ENCODE measurements at regions not wholly inside any gene's neighbourhood (a gene's known extent, or its start where the extent isn't known, plus 50 kb on each side); places are given as distances from the start of the nearest gene placed in this dataset.

DNA sequence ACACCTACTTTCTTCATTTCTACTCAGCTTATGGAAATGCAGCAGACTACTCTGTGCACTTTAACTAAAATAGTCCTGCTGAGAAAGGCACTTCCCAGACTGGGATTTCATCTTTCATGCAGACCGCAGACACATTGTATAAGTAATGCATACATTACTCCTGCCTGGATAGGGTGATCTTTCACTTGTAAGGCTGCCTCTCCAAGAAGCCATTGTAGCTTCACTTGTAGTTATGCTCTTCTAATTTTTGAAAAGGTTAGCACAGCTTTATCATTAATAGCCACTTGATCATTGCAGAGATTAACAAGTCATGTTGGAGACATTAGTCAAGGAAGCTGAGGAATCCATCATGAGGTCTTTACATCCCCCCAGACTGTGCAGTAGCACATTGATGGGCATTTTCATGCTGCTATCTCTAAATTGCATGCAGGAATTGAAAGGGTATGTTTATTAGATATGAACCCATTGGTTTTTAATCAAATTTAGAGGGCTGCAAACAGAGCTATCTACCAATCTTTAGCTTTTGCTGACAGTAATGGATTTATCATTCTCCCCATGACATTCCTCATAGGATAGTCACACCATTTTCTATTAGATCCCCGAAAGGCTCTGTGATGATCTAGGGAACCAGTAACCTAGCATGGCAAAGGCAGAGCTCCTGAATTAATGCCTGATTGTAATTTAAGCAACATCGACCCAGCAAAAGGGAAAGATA lies 1074.7 kb upstream of the NXPH2 start:
- no peak overlapping the region for H3K4me3 ChIP-seq (ENCODE audit: low read depth, low read length)
- TF ChIP-seq MYC (IDR thresholded peaks at IDR 0.05; ENCODE audit: low read depth, low read length) (no peak), POLR2A (IDR thresholded peaks at IDR 0.05; ENCODE audit: extremely low read depth, insufficient read length) (no peak)
- TF ChIP-seq, protein P1, sequence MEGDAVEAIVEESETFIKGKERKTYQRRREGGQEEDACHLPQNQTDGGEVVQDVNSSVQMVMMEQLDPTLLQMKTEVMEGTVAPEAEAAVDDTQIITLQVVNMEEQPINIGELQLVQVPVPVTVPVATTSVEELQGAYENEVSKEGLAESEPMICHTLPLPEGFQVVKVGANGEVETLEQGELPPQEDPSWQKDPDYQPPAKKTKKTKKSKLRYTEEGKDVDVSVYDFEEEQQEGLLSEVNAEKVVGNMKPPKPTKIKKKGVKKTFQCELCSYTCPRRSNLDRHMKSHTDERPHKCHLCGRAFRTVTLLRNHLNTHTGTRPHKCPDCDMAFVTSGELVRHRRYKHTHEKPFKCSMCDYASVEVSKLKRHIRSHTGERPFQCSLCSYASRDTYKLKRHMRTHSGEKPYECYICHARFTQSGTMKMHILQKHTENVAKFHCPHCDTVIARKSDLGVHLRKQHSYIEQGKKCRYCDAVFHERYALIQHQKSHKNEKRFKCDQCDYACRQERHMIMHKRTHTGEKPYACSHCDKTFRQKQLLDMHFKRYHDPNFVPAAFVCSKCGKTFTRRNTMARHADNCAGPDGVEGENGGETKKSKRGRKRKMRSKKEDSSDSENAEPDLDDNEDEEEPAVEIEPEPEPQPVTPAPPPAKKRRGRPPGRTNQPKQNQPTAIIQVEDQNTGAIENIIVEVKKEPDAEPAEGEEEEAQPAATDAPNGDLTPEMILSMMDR (IDR thresholded peaks at IDR 0.05; ENCODE audit: low read depth, low read length) = no peak
- TF ChIP-seq, protein P2, sequence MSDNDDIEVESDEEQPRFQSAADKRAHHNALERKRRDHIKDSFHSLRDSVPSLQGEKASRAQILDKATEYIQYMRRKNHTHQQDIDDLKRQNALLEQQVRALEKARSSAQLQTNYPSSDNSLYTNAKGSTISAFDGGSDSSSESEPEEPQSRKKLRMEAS (IDR thresholded peaks at IDR 0.05; ENCODE audit: low read depth, low read length) = no peak
- DNase-seq (ENCODE audit: low read depth) = no peak

DNA sequence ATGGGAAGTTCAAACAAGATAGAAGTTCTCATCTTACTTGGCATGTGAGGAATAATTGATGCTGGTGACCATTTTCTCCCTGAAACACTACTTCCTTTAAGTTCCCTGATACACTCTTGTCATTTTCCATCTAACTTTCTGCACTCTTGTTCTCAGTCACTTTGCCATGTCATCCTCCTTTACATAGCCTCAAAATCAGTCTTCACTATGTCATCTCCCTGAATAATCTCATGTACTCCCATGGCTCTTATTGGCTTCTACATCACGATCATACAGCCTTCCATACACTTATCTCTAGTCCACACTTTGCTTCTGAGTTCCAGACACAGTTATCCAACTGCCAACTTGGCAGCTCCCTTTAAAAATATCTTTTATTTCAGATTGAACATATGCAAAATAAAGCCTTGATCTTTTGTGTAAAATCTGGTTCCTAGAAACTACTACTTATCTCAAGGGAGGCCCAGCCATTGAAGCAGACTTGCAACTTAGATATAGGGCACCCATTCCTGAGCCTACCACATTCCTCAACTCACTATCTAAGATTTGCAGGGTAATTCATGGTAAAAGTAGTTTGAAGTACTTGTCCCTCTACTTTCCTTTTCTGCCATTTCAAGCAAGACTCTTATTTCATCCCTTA lies 1070.2 kb upstream of the NXPH2 start:
- TF ChIP-seq POLR2A (IDR thresholded peaks at IDR 0.05; ENCODE audit: extremely low read depth, insufficient read length) (no peak), MYC (IDR thresholded peaks at IDR 0.05; ENCODE audit: low read depth, low read length) (no peak)
- TF ChIP-seq, protein P1 (IDR thresholded peaks at IDR 0.05; ENCODE audit: low read depth, low read length) = no peak
- TF ChIP-seq, protein P2 (IDR thresholded peaks at IDR 0.05; ENCODE audit: low read depth, low read length) = no peak
- H3K4me3 ChIP-seq (ENCODE audit: low read depth, low read length) = no peak overlapping the region
- no peak for DNase-seq (ENCODE audit: low read depth)

DNA sequence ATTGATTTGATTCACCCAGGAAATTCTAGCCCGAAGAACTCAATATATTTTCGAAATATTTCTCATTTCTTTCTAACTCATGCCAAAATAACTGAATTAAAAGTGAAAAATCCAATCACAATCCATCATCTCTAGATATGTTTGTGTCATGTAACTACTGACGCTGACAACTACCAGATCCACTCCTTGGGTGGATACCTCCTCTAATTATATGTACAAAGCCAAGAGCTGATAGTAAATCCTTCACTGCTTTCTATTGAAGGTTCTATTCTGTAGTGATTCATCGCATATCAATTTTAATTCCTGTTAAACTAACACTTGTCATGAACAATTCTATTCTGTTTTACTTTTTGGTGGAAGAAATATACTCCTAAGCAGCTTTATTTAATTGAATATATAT lies 1056.6 kb upstream of the NXPH2 start:
- H3K4me3 ChIP-seq (ENCODE audit: low read depth, low read length) = no peak overlapping the region
- TF ChIP-seq POLR2A (IDR thresholded peaks at IDR 0.05; ENCODE audit: extremely low read depth, insufficient read length) = no peak
- no peak for TF ChIP-seq MYC (IDR thresholded peaks at IDR 0.05; ENCODE audit: low read depth, low read length)
- TF ChIP-seq, protein P1 (IDR thresholded peaks at IDR 0.05; ENCODE audit: low read depth, low read length) = no peak
- TF ChIP-seq, protein P2 (IDR thresholded peaks at IDR 0.05; ENCODE audit: low read depth, low read length) = no peak
- DNase-seq (ENCODE audit: low read depth) = no peak

DNA sequence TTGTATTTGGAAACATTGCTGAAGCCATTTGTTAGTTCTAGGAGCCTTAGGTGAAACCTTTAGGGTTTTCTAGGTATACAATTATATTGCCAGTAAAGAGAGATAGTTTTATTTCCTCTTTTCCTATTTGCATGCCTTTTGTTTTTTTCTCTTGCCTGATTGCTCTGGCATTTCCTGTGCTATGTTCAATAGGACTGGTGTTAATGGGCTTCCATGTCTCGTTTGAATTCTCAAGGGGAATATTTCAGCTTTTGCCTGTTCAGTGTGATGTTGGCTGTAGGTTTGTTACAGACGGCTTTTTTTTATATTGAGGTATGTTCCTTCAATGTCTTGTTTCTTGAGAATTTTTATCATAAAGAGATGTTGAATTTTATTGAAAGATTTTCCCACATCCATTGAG lies 1054.9 kb upstream of the NXPH2 start:
- no peak for TF ChIP-seq POLR2A (IDR thresholded peaks at IDR 0.05; ENCODE audit: extremely low read depth, insufficient read length)
- TF ChIP-seq, protein P1 (IDR thresholded peaks at IDR 0.05; ENCODE audit: low read depth, low read length) = no peak
- TF ChIP-seq MYC (IDR thresholded peaks at IDR 0.05; ENCODE audit: low read depth, low read length) = no peak
- TF ChIP-seq, protein P2 (IDR thresholded peaks at IDR 0.05; ENCODE audit: low read depth, low read length) = no peak
- no peak for DNase-seq (ENCODE audit: low read depth)
- H3K4me3 ChIP-seq (ENCODE audit: low read depth, low read length) = no peak overlapping the region

DNA sequence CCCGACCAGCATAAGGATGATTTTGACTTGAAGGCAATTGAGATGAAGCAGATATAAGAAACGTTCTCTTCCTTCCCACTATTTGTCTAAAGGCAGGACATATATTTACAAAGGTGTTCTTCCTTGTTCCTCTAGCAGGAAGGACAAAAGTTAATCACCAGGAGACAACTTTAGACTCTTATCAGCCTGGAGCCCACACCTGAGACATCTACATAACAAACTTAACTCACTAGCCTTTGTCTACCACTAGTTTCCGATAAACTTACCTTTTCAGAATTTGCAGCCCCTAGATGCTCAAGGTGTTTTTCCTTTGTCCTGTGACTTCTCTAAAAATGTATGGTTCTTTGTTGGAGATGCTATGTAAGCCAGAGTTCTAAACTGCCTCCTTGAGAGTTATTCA lies 1047.8 kb upstream of the NXPH2 start:
- no peak for DNase-seq (ENCODE audit: low read depth)
- no peak overlapping the region for H3K4me3 ChIP-seq (ENCODE audit: low read depth, low read length)
- no peak for TF ChIP-seq POLR2A (IDR thresholded peaks at IDR 0.05; ENCODE audit: extremely low read depth, insufficient read length)
- TF ChIP-seq, protein P2 (IDR thresholded peaks at IDR 0.05; ENCODE audit: low read depth, low read length) = no peak
- TF ChIP-seq, protein P1 (IDR thresholded peaks at IDR 0.05; ENCODE audit: low read depth, low read length) = no peak
- no peak for TF ChIP-seq MYC (IDR thresholded peaks at IDR 0.05; ENCODE audit: low read depth, low read length)

Data from NB4 (cell line).